Hematopoietic multipotent progenitor cell treated with erythropoietin and hydrocortisone succinate and interleukin-3 and kit ligand, for 15 days (in vitro differentiated cells): ENCODE measurements at regions not wholly inside any gene's neighbourhood (a gene's known extent, or its start where the extent isn't known, plus 50 kb on each side); places are given as distances from the start of the nearest gene placed in this dataset.
"Not testable (repeated sequence)": the region's sequence is repeated elsewhere in the genome, so short reads cannot be mapped to it uniquely, and the experiment has no call there.

Source experiments
- DNase-seq: peaks from one replicate; pipeline ENCODE4 v3.0.0-alpha.2; 2015; ENCODE audit warnings: low spot score

DNA sequence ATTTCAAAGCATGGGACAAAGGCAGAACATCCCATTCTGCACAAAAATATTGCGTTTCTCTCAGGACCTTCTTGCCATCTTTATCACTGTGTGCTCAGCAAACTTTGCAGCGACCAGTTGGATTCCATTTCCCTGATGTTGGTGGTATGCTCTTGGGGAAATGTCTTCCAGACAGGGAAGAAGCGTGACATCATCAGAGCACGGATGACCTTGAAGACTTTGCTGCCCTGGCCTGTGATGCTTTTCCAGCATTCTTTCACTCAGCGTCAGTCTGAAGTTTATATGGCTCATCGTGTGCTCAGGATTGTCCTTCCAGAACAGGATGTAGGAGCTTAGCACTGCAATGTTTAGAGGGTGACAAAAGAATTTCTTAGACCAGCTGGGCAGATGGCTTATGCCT is 131.4 kb upstream of the F3 start:
- no peak for DNase-seq

DNA sequence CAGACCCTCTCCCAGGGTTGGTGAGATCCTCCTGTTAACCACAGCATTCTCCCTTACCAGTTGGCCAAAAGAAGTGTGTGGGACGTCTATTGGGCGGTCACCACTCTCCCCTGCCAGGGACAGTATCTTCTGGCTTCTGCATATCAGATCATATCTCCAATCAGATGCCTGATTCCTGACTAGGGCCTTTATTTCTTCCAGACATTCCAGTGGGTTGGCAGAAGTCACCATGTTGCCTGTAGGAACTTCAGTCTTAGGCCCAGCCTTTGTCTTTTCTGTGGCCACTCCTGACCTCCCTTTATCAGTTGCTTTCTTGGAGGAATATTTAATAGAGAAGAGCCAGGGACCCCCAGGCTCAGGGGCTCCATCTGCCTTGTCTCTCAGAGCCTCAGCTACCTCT is 130.4 kb upstream of the F3 start:
- no peak for DNase-seq

DNA sequence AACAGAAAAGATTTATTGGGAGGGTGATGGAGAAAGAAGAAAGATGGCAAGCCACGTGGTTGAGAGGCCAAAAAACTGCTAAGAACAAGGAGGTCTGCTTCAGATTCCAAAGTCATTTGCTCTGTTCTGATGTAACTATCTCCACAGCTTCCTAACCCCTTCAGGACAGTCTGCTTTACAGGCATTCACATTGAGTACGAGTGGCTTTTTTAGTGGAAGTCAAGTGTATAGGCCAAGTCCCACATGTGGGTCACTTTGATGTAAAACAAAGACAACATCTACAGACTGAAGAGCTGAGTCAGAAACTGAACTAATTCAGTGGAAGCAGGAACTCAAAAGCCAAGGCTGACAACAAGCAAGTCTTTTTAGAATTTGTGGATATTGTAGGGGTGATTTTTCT is 128.7 kb upstream of the F3 start:
- DNase-seq = no peak

- DNase-seq = no peak
These were observed 127.6 kb upstream of the F3 start for GRCh38 chr1:94669198-94669597.

DNA sequence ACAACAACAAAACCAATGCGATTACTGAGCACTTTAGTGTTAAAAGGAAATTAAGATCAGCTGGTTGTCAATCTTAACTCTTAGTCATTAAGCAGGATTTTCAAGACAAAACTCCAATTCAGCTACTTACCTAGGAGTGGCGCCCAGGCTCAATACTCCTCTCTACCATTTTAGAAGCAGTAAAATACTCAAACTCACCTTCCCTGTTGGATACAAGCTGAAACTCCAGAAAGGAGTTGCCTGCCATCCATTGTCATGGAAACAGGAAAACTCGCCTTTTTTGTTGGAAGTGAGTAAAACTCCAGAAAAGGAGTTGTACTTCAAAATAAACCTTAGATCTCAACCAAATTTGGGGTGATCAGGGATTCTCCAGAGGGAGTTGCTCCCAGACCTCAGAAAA is 127.0 kb upstream of the F3 start:
- no peak for DNase-seq

DNA sequence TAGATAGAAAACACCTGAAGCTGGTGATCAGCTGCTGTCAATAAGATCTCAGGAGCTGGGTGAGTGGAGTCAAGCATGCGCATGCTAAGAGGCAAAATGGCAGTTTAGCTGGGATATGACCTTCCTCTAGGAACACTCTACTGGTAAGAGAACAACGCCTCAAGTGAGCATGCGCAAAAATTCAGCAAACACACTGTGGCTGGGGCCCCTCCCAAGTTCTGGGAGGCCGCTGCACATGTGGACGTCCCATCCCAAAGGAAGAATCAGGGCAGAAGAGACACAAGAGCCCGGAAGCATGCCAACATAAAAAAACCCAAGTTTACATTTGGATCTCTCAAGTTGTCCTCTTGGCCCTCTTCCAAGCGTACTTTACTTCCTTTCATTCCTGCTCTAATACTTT is 126.3 kb upstream of the F3 start:
- DNase-seq = no peak

DNA sequence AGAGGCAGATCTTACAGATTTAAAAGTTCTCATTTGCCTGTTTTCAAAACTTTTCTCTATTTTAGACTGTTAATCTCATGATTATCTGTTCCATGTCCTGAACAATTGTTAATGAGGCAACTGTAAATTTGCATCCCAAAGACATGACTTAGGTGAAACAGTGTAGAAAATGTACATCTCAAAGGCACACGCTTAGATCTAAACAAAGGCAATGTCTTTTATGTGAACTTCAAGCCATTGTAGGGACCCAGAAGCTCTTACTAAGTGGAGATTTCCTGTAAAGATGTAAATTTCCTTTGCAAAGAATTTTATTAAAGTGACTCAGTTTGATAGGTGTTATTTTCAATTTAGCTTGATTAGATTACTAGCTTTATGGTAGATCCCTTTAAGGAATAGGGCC is 125.2 kb upstream of the F3 start:
- no peak for DNase-seq

DNA sequence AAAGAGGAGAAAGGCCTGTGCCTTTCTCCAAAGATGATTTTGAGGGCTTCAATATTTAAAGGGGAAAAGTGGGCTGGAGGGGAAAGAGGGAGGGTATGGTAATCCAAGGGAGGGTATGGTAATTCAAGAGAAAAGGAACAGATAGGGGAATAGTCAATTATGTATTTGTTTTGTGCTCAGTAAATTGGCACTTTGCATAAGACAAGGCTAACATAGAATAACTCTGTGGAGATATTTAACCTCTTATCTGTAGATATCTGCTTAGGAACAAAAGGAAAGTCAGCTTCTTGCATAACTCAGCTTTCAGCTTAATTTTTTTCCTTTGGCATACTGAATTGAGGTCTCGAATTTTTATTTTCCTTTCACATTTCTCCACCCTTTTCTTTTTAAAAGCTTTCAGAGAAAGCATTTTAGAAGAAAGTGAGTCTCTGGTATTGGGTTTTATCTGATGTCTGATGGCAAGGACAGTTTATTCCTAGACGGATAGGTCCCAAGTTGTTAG is 119.9 kb upstream of the F3 start:
- DNase-seq = no peak

DNA sequence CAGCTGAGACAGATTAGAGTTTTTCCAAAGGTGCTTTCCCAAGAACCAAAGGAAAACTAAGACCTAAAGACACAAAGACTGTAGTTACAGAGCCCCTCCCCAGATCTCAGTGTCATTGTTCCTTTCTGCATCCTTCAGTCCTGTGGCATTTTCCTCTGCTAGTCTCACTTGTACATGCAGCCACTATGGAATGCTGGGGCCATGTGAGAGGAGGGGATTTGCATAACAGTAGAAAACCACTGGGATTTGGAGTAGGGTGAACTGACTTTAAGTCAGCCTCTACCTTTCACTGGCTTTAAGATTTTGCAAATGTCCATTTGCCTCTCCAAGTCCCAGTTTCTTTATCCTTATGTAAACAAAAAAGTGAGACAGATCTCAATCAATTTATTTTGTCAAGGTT is 119.4 kb upstream of the F3 start:
- no peak for DNase-seq

GRCh38 chr1:94660258-94660657 is 118.7 kb upstream of the F3 start:
- DNase-seq = no peak

DNA sequence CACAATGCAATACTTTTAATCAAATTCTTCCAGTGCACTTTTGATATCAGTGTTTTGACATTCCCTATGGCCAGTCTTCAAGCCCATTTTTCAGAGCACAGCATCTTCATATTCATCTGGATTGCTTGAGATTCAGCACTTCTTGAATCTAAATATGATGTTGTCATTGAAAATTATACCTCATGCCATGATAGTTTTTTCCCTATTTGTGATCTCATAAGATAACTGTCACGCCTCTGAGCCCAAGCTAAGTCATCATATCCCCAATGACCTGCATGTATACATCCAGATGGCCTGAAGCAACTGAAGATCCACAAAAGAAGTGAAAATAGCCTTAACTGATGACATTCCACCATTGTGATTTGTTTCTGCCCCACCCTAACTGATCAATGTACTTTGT is 117.6 kb upstream of the F3 start:
- not testable (repeated sequence) for DNase-seq

DNA sequence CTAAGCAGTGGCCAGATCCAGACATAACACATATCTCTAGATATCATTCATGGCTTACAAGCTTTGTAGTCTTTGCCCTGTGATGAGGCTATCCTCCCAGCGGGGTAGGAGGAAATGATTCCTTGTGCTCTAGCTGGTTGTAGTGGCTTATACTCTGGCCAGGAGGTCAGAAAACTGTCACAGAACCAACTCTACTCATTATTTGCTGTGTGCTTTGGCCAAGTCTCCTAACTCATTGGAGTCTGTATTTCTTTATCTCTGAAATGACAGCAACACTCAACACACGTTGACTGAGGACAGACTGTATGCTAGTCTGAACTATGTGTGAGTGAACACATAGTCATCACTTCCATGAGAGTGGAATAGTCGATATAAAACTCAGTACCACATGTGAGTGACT is 116.7 kb upstream of the F3 start:
- no peak for DNase-seq

DNA sequence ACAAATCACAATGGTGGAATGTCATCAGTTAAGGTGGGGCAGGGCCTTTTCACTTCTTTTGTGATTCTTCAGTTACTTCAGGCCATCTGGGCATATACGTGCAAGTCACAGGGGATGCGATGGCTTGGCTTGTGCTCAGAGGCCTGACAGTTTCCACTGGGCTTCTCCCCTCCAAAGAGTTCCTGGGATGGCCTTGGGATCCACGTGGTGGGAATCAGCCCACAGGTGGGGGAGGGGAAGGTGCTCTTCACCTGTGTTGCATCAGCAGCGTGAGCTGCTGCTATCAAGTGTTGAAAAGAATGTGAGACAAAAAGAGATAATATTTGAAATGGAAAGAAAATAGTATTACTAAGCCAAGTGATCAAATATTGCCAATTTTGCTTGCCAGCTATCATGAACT is 116.2 kb upstream of the F3 start:
- DNase-seq = not testable (repeated sequence)

DNA sequence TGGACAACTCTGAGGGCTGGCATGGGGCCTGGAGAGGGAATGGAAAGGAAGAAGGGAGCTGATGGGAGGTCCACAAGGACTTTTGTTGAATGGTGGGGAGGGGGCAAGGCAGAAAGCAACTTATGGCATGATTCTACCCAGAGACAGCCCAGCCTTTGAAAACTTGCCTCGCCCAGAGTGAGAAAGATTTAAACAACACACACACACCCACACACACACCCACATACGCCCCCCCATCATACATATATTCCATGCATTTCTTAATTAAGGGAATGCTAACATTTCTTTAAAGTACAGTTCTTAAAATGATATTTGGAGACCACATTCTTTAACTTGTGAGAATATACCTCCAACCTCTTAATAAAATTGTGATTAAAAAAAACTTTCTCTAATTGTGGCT is 115.4 kb upstream of the F3 start:
- DNase-seq = no peak

DNA sequence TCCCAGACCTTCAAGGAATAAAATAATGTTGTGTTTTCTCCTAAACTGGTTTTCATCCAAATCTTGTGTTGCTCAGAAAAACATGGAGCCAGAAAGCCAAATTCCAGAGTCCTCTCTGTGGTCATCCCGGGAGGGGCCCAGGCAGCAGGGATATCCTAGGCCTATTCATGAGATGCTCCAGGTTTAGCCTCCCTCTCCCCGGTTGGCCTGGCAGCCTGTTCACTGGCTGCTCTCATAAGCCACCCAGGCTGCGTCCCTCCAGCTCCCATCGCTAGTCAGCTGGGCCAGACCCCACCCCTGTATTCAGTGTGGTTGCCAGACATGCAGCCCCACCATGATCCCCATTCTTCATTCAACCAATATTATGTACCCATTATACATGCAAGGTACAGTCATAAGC is 113.4 kb upstream of the F3 start:
- no peak for DNase-seq

DNA sequence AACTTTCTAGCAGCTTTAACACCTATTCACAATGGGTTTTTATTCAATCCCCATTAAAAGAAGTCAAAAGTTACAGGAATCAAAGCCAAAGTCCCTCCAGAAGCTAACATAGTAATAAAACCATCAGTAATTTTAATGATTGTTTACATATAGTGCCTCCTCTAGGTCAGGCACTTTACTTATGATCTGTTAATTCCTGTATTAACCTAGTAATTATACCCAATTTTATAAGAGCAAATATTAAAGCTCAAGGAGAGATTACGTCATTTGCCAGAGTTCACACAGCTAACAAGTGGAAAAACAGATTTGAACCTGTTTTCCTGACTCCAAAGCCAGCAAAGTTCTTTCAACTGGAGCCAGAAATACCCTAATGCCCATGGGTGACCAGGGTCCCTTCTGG is 112.9 kb upstream of the F3 start:
- no peak for DNase-seq

- DNase-seq = no peak
These were observed 112.5 kb upstream of the F3 start for GRCh38 chr1:94654031-94654430.

DNA sequence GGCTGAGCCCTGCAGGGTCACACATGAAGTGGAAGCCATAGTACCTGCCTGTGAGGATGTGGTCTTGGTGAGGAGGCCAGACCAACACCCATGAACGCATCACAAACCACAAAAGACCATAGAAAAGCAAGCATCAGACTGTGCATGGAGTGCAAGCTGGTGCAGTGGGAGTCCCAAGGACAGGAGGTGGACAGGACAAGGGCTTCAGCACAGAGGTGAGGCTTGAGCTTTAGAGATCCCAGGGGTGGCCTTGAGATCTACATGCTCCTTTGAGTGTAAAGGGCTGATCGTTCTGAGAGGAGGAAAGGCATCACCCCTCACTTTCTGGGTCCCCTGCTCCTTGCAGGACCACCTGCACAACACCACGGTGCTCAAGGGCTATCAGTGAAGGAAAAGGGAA is 111.9 kb upstream of the F3 start:
- DNase-seq = no peak

GRCh38 chr1:94651076-94651475 is 109.5 kb upstream of the F3 start:
- no peak for DNase-seq

DNA sequence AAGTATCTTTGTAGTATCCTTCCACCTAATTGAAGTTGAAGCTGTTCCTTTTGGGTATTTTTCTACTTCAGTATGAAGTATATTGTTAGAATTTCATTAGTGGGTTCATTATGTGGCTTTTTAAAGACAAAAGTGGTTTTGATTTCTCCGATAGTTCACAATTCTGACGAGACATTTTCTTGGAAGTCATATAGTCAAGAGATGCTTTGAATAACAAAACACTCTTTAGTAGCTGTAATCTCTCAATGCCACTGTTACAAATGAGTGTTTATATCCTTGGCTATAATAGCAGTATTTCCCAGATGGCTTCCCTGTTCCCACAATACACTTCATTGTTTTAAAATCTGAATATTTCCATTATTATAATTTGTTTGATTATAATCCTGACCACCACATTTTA is 108.7 kb upstream of the F3 start:
- no peak for DNase-seq

DNA sequence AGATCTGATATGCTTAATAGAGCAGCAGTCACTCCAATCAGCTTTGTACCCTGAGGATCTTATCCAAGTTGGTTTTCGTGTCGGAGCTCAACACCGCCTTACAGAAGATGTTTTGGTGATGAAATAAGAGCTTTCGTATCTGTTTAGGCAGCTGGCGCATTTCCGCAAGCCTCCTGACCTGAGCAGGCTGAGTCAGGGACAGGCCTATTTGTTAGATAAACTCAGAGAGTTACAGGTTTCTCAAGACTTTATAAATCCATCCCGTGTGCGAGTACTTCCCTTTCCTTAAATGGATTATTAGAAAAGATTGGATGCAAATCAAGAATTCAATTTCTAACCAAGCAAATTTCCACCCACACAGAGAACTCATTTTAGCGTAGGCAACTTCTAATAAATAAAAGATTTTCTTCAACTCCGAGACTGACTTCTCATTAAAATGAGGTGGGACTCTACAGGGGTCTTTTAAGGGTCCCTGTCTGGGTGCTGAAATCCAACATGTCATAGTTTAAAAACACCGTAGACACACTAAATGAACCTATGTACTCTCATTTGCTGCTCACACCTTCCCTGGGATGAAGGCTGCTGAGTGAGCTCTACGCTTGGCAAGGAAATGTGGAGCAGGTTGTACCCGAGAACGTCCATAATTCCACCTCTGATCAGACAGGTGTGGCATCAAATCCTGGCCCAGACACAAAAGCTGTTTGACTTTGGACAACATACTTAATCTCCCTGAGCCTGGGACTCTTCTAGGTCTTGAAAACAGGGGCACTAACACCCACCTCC is 106.9 kb upstream of the F3 start:
- DNase-seq = no peak

DNA sequence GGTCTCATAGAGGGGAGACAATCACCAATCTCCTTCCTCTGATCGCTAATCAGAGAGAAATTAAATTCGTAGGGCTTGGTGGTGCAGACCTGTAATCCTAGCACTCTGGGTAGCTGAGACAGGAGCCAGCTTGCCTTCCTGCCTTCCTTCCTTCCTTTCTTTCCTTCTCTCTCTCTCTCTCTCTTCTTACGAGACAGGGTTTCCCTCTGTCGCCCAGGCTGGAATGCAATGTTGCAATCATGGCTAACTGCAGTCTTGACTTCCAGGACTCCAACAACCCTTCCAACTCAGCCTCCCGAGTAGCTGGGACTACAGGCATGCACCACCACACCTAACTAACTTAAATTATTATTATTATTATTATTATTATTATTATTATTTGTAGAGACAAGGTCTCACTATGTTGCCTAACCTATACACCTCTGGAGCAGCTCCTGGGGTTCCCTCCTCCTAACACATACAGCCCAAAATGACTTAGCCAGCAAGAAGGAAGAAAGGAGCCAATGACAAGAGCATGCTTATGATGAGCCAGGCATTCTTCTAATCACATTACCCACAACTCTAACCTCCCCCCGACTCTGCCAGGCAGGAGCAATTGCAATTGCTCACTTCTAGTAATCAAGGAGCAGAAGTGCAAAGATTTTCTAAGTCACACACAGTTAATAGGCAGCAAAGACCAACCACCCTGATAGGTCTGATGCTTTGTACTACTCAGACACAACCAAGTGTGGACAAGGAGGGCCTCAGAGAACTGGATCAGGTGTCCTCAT is 105.4 kb upstream of the F3 start:
- no peak for DNase-seq

GRCh38 chr1:94646141-94646643 is 104.6 kb upstream of the F3 start:
- no peak for DNase-seq
